PC-3 (cell line): ENCODE measurements at regions not wholly inside any gene's neighbourhood (a gene's known extent, or its start where the extent isn't known, plus 50 kb on each side); places are given as distances from the start of the nearest gene placed in this dataset.

Experiments
- CTCF ChIP-seq: fragments of 300-600 bp; sonication (generic); conservative IDR thresholded peaks from 2 replicates; pipeline ENCODE4 v1.5.1; 2017; ENCODE audit warnings: antibody characterized with exemption, low read depth, mild to moderate bottlenecking, low read length
- EZH2 ChIP-seq: fragments of 300-600 bp; sonication (generic); IDR thresholded peaks from one replicate; pipeline ENCODE4 v1.6.1; 2017; ENCODE audit warnings: antibody characterized with exemption, mild to moderate bottlenecking, low read length; ENCODE audit not compliant: unreplicated experiment

GRCh38 chr6:164663634-164664033, 645.8 kb downstream of the C6orf118 start:
- no peak for TF ChIP-seq EZH2
- no peak for TF ChIP-seq CTCF
